ENCODE measurements at regions not wholly inside any gene's neighbourhood (a gene's known extent, or its start where the extent isn't known, plus 50 kb on each side); places are given as distances from the start of the nearest gene placed in this dataset.

GRCh38 chr6:88532241-88532860 lies 366.2 kb upstream of the CNR1 start:
- no peak for TF ChIP-seq CTCF (IDR thresholded peaks at IDR 0.05; ENCODE audit: insufficient read depth, low read length, missing control alignments)
- ChIA-PET POLR2A (no interaction called here), CTCF (no interaction called here)
- no peak for DNase-seq (ENCODE audit: low read depth, low spot score)
- H3K4me3 ChIP-seq (ENCODE audit: low read depth, low read length): no peak overlapping the region

GRCh38 chr6:88529726-88530125 lies 363.6 kb upstream of the CNR1 start:
- TF ChIP-seq CTCF (IDR thresholded peaks at IDR 0.05; ENCODE audit: insufficient read depth, low read length, missing control alignments): no peak
- ChIA-PET POLR2A (no interaction called here), CTCF (no interaction called here)
- DNase-seq (ENCODE audit: low read depth, low spot score): no peak
- H3K4me3 ChIP-seq (ENCODE audit: low read depth, low read length): no peak overlapping the region

DNA sequence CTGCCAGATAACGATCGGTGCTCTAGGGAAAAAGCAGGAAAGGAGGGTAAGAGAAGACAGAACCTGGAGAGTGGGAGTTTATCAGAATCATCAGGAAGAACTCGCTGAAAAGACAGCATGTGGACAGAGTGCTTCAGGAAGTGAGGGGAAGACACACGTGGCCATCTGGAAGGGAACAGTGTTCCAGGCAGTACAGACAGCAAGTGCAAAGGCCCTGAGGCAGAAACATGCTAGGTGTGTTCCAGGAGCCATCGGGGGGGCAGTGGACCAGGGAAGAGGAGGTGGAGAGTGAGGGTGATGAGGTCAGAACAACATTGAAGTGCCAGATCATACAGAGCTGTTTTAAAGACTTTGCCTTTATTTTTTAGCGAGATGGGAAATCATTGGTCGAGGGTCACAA lies 354.3 kb upstream of the CNR1 start:
- ChIA-PET CTCF (no interaction called here), POLR2A (no interaction called here)
- DNase-seq (ENCODE audit: low read depth, low spot score): no peak
- H3K4me3 ChIP-seq (ENCODE audit: low read depth, low read length): no peak overlapping the region
- TF ChIP-seq CTCF (IDR thresholded peaks at IDR 0.05; ENCODE audit: insufficient read depth, low read length, missing control alignments): no peak

DNA sequence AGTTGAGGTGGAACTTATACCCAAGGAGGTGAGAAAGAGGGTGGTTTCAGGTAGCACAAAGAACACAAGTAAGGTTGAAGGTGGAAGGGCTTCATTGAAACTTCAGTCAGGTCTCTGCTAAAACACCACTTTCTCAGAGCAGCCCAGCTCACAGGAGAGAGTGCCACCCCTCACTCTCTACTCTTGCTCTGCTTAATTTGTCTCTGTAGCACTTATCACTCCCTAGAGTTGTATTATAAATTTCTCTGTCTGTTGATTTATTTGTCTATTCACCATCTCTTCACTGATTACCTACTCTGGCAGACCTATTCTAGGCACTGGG lies 353.8 kb upstream of the CNR1 start:
- TF ChIP-seq CTCF (IDR thresholded peaks at IDR 0.05; ENCODE audit: insufficient read depth, low read length, missing control alignments): no peak
- POLR2A ChIA-PET: no interaction called here
- H3K4me3 ChIP-seq (ENCODE audit: low read depth, low read length): no peak overlapping the region
- CTCF ChIA-PET: no interaction called here
- DNase-seq (ENCODE audit: low read depth, low spot score): no peak

DNA sequence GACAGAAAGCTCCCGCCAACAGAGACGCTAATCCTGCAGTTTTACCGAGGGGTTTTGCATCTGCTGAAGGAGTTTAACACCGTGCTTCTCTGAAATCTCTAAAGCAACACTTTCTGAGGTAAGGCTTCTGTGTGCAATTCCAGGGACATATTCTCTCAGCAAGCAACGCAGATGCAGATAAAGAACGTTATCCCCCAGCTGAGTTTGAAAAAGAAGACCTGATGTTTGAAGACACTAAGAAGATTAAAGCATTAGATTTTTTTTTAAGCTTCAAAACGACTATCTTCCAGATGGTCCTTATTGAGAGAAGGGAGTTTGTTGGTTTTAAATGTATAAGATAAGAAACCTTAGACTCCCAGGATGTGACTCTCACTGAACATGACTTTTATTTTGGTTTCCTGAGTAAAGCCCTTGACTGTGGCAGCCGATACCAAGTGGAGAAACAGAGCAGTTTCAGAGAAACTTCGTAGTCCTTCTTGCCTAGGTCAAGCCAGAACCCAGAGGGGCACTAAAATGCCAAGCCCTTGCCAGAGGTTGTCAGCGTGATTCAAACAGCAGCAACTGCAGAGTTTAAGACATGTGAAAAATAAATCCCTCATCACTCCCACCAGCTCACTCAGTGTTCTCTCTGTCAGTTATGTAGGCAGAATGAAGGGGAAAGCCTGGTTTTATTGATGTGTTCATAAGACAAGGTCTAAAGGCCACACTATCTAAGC lies 353.3 kb upstream of the CNR1 start:
- no peak for DNase-seq (ENCODE audit: low read depth, low spot score)
- ChIA-PET CTCF (no interaction called here), POLR2A (no interaction called here)
- TF ChIP-seq CTCF (IDR thresholded peaks at IDR 0.05; ENCODE audit: insufficient read depth, low read length, missing control alignments): no peak
- H3K4me3 ChIP-seq (ENCODE audit: low read depth, low read length): no peak overlapping the region

DNA sequence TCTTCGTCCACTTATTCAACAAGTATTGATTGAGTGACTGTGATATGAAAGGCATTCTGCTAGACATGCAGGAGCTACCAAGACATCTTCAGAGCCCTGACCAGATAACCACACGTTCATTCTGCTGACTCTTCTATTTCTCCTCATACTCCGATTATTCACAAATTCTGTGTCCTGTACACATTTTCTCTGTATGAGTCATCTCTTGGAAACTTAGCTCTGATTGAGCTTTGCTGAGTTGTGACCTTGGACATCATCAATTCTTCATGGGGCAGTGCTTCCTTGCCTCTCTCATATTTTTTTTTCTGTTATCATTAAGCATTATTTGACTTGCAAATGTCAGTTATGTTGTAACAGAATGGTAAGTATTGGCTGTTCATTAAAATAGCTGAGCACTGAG lies 351.6 kb upstream of the CNR1 start:
- DNase-seq (ENCODE audit: low read depth, low spot score): no peak
- POLR2A ChIA-PET: no interaction called here
- CTCF ChIA-PET: no interaction called here
- TF ChIP-seq CTCF (IDR thresholded peaks at IDR 0.05; ENCODE audit: insufficient read depth, low read length, missing control alignments): no peak
- H3K4me3 ChIP-seq (ENCODE audit: low read depth, low read length): no peak overlapping the region

Data from AG04449 (cell line).